ENCODE measurements at regions not wholly inside any gene's neighbourhood (a gene's known extent, or its start where the extent isn't known, plus 50 kb on each side); places are given as distances from the start of the nearest gene placed in this dataset.

DNA sequence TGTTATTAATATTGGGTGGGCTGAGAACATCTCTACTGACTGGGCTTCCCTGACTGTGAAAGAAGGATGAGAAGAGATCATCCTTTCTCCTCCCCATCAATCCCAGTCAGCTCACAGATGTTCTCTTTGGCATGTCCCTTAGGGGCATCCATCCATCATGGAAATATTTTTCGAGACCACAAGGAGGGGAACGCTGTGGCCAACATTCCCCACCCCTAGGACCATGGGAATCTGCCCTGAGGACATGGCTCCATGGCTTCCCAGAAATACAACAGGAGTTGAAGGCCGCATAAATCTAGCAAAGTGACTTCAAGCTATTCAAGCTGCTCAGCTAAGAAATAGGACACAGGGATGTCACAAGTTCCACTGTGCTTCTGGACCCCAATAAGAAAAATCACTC, 456.8 kb downstream of the MED13L start:
- TF ChIP-seq, protein P1, sequence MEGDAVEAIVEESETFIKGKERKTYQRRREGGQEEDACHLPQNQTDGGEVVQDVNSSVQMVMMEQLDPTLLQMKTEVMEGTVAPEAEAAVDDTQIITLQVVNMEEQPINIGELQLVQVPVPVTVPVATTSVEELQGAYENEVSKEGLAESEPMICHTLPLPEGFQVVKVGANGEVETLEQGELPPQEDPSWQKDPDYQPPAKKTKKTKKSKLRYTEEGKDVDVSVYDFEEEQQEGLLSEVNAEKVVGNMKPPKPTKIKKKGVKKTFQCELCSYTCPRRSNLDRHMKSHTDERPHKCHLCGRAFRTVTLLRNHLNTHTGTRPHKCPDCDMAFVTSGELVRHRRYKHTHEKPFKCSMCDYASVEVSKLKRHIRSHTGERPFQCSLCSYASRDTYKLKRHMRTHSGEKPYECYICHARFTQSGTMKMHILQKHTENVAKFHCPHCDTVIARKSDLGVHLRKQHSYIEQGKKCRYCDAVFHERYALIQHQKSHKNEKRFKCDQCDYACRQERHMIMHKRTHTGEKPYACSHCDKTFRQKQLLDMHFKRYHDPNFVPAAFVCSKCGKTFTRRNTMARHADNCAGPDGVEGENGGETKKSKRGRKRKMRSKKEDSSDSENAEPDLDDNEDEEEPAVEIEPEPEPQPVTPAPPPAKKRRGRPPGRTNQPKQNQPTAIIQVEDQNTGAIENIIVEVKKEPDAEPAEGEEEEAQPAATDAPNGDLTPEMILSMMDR (IDR thresholded peaks at IDR 0.05; ENCODE audit: low read length, missing control alignments) = no peak
- H3K4me3 ChIP-seq (replicated peaks; ENCODE audit: low read depth, low read length) = no peak overlapping the region
- DNase-seq (ENCODE audit: low read depth) = no peak

DNA sequence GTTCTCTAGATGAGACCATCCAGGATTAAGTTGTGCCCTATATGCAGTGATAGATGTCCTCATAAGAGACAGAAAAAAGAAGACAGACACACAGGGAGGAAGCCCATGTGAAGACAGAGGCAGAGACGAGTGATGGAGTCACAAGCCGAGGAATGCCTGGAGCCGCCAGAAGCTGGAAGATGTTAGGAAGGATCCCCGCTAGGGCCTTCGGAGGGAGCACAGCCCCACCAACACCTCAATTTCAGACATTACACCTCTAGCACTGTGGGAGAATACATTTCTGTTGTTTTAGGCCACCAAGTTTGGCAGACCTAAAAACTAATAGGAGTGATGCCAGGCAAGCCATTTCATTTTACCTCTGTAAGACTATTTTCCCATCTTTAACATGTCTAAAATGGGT, 458.5 kb downstream of the MED13L start:
- TF ChIP-seq, protein P1 (IDR thresholded peaks at IDR 0.05; ENCODE audit: low read length, missing control alignments) = no peak
- no peak overlapping the region for H3K4me3 ChIP-seq (replicated peaks; ENCODE audit: low read depth, low read length)
- no peak for DNase-seq (ENCODE audit: low read depth)

GRCh38 chr12:115817389-115817788, 460.1 kb downstream of the MED13L start:
- no peak for DNase-seq (ENCODE audit: low read depth)
- TF ChIP-seq, protein P1 (IDR thresholded peaks at IDR 0.05; ENCODE audit: low read length, missing control alignments) = no peak
- no peak overlapping the region for H3K4me3 ChIP-seq (replicated peaks; ENCODE audit: low read depth, low read length)

DNA sequence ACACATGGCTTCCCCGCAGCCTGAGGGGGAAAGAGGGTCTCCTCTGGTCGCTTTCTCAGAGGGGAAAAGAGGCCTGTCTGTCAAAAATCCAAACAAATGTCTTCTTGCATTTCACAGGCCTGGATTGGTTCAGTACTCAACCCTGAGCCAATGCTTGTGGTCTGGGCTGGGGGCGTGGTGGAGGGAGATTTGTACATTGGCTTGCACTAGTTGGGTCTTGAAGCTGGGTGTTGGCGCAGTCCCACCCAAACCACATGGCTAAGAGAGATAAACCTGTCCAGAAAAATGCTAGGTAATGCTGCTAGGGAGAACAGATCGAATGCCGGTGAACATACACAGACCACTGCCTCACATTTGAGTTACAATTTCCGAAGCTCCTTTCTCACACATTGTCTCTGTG, 461.6 kb downstream of the MED13L start:
- TF ChIP-seq, protein P1 (IDR thresholded peaks at IDR 0.05; ENCODE audit: low read length, missing control alignments) = no peak
- no peak overlapping the region for H3K4me3 ChIP-seq (replicated peaks; ENCODE audit: low read depth, low read length)
- no peak for DNase-seq (ENCODE audit: low read depth)

DNA sequence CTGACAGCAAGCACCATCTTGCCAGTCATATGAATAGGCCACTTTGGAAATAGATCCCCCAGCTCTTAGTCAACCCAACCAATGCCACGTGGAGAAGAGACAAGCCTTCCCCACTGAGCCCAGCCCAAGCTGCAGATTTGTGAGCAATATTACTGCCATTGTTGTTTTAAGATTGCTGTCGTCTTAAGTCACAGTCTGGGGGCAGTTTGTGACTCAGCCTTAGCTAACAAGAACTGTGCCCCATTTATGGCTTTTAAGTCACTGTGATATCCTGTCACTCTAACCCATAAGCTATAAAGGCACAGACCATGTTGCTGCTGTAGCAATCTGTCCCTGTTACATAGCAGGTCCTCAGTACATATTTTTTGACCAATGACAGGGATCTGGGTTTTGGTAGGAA, 464.2 kb downstream of the MED13L start:
- DNase-seq (ENCODE audit: low read depth) = no peak
- TF ChIP-seq, protein P1 (IDR thresholded peaks at IDR 0.05; ENCODE audit: low read length, missing control alignments) = no peak
- H3K4me3 ChIP-seq (replicated peaks; ENCODE audit: low read depth, low read length) = no peak overlapping the region

DNA sequence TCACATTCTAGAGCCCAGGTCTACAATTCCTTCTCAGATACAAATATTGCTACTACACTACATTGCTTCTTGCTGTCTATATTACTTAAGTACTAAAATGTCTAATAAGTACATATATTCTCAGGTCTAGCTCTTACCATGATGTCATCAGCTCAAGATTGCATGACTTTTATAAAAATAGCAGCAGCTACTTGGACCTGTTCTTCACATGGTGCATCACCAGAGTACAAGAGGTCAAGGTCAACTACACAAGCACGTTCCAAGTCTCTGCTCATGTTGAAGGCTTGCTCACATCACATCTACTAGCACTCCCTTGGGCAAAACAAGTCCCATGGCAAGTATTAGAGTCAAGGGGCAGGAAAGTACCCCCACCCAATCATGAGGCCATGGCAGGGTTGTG, 465.6 kb downstream of the MED13L start:
- no peak overlapping the region for H3K4me3 ChIP-seq (replicated peaks; ENCODE audit: low read depth, low read length)
- DNase-seq (ENCODE audit: low read depth) = no peak
- TF ChIP-seq, protein P1 (IDR thresholded peaks at IDR 0.05; ENCODE audit: low read length, missing control alignments) = no peak

DNA sequence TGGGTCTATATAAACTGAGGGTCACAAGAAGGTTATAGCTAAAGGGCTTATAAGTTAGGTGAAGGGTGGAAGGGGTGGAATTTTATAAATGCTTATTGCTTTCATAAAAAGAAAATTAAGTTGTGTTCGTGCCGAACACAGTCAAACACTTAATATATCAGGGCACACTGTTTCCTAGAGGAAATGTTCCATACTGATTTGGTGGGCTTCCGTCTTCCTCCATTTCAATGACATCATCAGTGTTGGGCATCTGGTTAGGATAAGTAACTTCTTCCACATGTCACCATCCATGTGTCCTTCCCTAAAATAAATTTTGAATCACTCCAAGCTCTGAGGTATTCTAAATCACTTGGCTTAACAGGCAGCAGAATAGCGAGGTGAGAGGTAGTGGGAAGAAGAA, 466.4 kb downstream of the MED13L start:
- TF ChIP-seq, protein P1 (IDR thresholded peaks at IDR 0.05; ENCODE audit: low read length, missing control alignments) = no peak
- no peak for DNase-seq (ENCODE audit: low read depth)
- H3K4me3 ChIP-seq (replicated peaks; ENCODE audit: low read depth, low read length) = no peak overlapping the region
